HEK293 (cell line): ENCODE measurements at regions not wholly inside any gene's neighbourhood (a gene's known extent, or its start where the extent isn't known, plus 50 kb on each side); places are given as distances from the start of the nearest gene placed in this dataset.

Experiments
- CTCF ChIP-seq: fragments of 450-650 bp; formaldehyde crosslinking; IDR thresholded peaks from 2 replicates; pipeline ENCODE4 v1.5.1; 2016; ENCODE audit warnings: missing biosample characterization, missing genetic modification characterization
- ZNF830 ChIP-seq: fragments of 450-650 bp; IDR thresholded peaks from 2 replicates; pipeline ENCODE4 v1.5.0; 2018; ENCODE audit warnings: missing biosample characterization, missing genetic modification characterization, low read depth, mild to moderate bottlenecking, moderate library complexity

- TF ChIP-seq CTCF (tag by site-specific recombination) (no peak), ZNF830 (tag by site-specific recombination) (no peak)
Measured at GRCh38 chr5:133830911-133831310, 137.5 kb downstream of the C5orf15 start.
